Heart left ventricle (tissue), 16 donors: ENCODE measurements at regions not wholly inside any gene's neighbourhood (a gene's known extent, or its start where the extent isn't known, plus 50 kb on each side); places are given as distances from the start of the nearest gene placed in this dataset.

Source experiments
- ATAC-seq, 4 donors: fragments of 200-7000 bp; cut with Tn5 transposase; one replicate each; pipeline ENCODE4 v1.9.1; 2020 to 2022; ENCODE audit warnings: moderate library complexity in 4 of 4, mild to moderate bottlenecking in 3 of 4, moderate number of reproducible peaks in 1 of 4
- DNase-seq, 5 donors: peaks; one replicate each; pipeline ENCODE4 v3.0.0-alpha.2; 2020
- H3K27ac ChIP-seq, 12 donors: fragments of 200-600 bp; sonication (generic) in 4 of 12; one replicate each; pipeline versions ENCODE4 v1.5.0 to v1.8.0; 2016 to 2022; ENCODE audit warnings: mild to moderate bottlenecking in 2 of 12
- H3K27me3 ChIP-seq, 9 donors: fragments of 200-600 bp; sonication (generic) in 2 of 9; one replicate each; pipeline versions ENCODE4 v1.5.1 to v1.8.0; 2016 to 2022; ENCODE audit warnings: mild to moderate bottlenecking in 3 of 9
- H3K36me3 ChIP-seq, 9 donors: fragments of 200-600 bp; sonication (generic) in 2 of 9; one replicate each; pipeline versions ENCODE4 v1.5.0 to v1.8.0; 2018 to 2022; ENCODE audit warnings: mild to moderate bottlenecking in 2 of 9
- H3K4me1 ChIP-seq, 12 donors: fragments of 200-600 bp; sonication (generic) in 4 of 12; one replicate each; pipeline versions ENCODE4 v1.5.0 to v1.8.0; 2016 to 2022; ENCODE audit warnings: mild to moderate bottlenecking in 3 of 12
- H3K4me3 ChIP-seq, 12 donors: fragments of 200-600 bp; sonication (generic) in 4 of 12; one replicate each; pipeline versions ENCODE4 v1.5.0 to v1.8.0; 2017 to 2022; ENCODE audit warnings: mild to moderate bottlenecking in 9 of 12, moderate library complexity in 4 of 12
- H3K9me3 ChIP-seq, 12 donors: fragments of 200-600 bp; sonication (generic) in 4 of 12; one replicate each; pipeline versions ENCODE4 v1.5.0 to v1.8.0; 2016 to 2022; ENCODE audit warnings: mild to moderate bottlenecking in 1 of 12
- CTCF ChIP-seq, 12 donors: fragments of 200-600 bp; sonication (generic) in 4 of 12; IDR thresholded peaks; one replicate each; pipeline versions ENCODE4 v1.5.0 to v1.8.0; 2018 to 2022; ENCODE audit warnings: antibody characterized with exemption in 12 of 12, mild to moderate bottlenecking in 5 of 12
- POLR2A ChIP-seq, 2 donors: fragments of 450-650 bp; IDR thresholded peaks; one replicate each; pipeline ENCODE4 v1.6.1; 2017; ENCODE audit warnings: antibody characterized with exemption in 2 of 2, mild to moderate bottlenecking in 2 of 2, moderate library complexity in 2 of 2
- WGBS, 4 donors: extraction: QIAGEN DNeasy Blood & Tissue Kit in 2 of 4; methylation state at CpG; one replicate each; pipeline versions ENCODE4 v1.1.5 to v1.1.7; 2013 to 2018; 5-methylcytosine and 5-hydroxymethylcytosine counted together
- intact Hi-C, 10 donors: fragments of 100-400 bp; cut with DNase I; formaldehyde crosslinking; loops; one replicate each; pipeline versions ENCODE4 v1.11.1 to v1.14.2; 2022
- donor health status: ischemic (EF 13 %, LVEDD 7.1; RV severe dilation, severe dysfunction).
- donor health status: healthy with polysubstance abuse.
- donor health status: DM: no; HTN: yes; CAD: no.
- donor health status: DM: no; HTN: no; CAD: no.
- donor health status: ischemic (EF 25% LVEDD 6.9; RV normal size, moderate dysfunction).
- donor health status: ischemic (EF 25% LVEDD 5.7; RV mildly dilated, moderate dysfunction).
- donor health status: healthy.
- donor health status: DM: yes; HTN: yes; CAD: no.
- donor health status: ischemic (EF 35%, LVEDD 5.7; RV mildly dilated, moderate dysfunction).
- donor health status: nonischemic (EF 11% LVEDD 7.7; RV severe dilation, severe dysfunction).
- donor health status: DM: yes; HTN: yes; CAD: no.
- donor health status: PGD.
- donor health status: ischemic (EF 29% LVEDD 5.4; RV normal size, mild dysfunction).
- donor health status: nonischemic (EF 23%, LVEDD 6.1; RV moderate dilation, normal function).

DNA sequence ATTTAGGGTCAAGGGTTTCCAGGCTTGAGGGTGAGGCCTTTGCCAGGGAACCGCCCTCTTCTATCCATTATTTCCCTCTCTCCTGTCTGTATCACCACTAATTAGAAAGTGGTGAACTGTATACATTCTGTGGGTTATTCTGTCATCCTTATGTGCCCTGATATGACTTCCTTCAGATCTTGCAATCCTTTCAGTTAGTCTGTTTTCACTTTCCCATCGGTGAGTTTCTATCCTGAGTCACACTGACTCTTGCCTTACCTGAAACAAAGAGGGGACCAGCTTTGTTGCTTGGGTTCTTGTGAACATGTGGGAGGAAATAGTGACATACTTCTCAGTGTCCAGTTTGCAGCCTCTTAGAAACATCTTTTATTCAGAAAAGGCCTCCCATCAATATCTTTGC is 205.4 kb upstream of the GHR start:
- WGBS, 4 donors, result 88 to 93% (median 90%) methylated on average over 2 of the region's 2 CpGs
- H3K9me3 ChIP-seq, result no peaks in the 10 kb centered on the region
- no peak overlapping the region for H3K4me3 ChIP-seq
- H3K27me3 ChIP-seq, result no peaks in the 10 kb centered on the region
- intact Hi-C loops, result no loop called here
- no peak overlapping the region for H3K27ac ChIP-seq
- no peaks in the 10 kb centered on the region for H3K36me3 ChIP-seq
- no peaks in the 10 kb centered on the region for H3K4me1 ChIP-seq
- DNase-seq (no peak), ATAC-seq (no peak)
- TF ChIP-seq CTCF (IDR thresholded peaks at IDR 0.05), result no peak

DNA sequence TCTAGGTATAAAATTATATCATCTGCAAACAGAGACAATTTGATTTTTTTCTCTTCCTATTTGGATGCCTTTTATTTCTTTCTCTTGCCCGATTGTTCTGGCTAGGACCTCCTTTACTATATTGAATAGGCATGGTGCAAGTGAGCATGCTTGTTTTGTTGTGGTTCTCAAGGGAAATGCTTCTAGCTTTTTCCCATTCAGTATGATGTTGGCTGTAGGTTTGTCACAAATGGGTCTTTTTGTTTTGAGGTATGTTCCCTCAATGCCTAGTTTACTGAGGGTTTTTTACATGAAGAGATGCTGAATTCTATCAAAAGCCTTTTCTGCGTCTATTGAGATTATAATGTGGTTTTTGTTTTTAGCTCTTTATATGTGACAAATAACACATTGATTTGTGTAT is 198.2 kb upstream of the GHR start:
- no peaks in the 10 kb centered on the region for H3K9me3 ChIP-seq
- intact Hi-C loops, result no loop called here
- TF ChIP-seq POLR2A (IDR thresholded peaks at IDR 0.05) (no peak), CTCF (IDR thresholded peaks at IDR 0.05) (no peak)
- H3K36me3 ChIP-seq, result no peaks in the 10 kb centered on the region
- WGBS, 4 donors, result 71 to 78% (median 75%) methylated on average over 2 of the region's 2 CpGs
- no peak overlapping the region for H3K27ac ChIP-seq
- no peak for ATAC-seq
- no peaks in the 10 kb centered on the region for H3K4me1 ChIP-seq
- H3K4me3 ChIP-seq, result no peak overlapping the region
- no peaks in the 10 kb centered on the region for H3K27me3 ChIP-seq
- no peak for DNase-seq

DNA sequence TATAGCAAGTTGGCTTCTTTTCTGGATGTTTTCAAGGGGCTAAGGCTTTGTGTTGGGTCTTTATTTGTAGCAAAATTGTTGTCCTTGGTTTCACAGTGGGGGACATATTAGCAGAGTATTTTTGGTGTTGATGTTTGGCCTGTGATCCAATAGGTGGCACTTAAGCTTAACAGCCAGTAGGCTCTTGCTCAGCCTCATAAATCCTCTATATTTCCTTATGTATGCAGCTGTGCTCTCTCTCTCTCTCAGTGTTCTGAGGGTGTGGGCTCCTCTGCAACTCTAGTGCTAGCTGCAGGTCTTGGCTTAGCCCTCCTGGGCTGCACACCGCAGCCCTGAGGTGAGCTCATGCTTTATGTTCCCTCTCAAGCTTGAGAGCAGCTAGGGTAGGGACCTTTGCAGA is 195.0 kb upstream of the GHR start:
- Histone ChIP-seq H3K27me3 (peaks cover 0 to 2% (median 0%) of the 10 kb centered on the region in 9 donors), H3K36me3 (no peaks in the 10 kb centered on the region), H3K4me1 (no peaks in the 10 kb centered on the region), H3K27ac (no peak overlapping the region), H3K9me3 (no peaks in the 10 kb centered on the region), H3K4me3 (no peak overlapping the region)
- TF ChIP-seq POLR2A (IDR thresholded peaks at IDR 0.05) (no peak), CTCF (IDR thresholded peaks at IDR 0.05) (no peak)
- no peak for DNase-seq
- no peak for ATAC-seq
- WGBS, 4 donors, result 63 to 91% (median 83%) methylated on average over 1 of the region's 1 CpG
- intact Hi-C loops, result no loop called here

DNA sequence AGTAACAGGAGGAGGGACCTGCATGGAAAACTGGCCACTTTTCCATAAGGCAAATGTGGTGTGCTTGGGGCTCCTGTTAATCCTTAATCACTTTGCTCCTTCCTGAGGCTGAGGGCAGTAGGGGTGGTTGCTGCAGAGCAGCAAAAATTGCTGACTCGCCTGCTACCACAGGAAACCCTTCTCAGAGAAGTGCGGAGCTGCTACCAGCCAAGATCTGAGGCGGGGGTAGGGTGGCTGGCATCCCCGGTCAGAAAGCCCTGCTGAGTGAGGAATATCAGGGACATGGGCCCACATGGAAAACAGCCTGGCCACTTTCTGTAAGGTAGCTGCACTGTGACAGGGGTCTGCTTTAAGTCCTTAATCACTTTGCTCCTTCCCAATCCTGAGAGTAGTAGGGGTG is 192.4 kb upstream of the GHR start:
- no peaks in the 10 kb centered on the region for H3K9me3 ChIP-seq
- DNase-seq, result no peak
- H3K27me3 ChIP-seq, result peaks cover 0 to 2% (median 0%) of the 10 kb centered on the region in 9 donors
- H3K4me3 ChIP-seq, result no peak overlapping the region
- no peak overlapping the region for H3K27ac ChIP-seq
- H3K4me1 ChIP-seq, result no peaks in the 10 kb centered on the region
- WGBS, 4 donors, result 57 to 67% (median 65%) methylated on average over 1 to 4 of the region's 4 CpGs
- no peak for ATAC-seq
- no peaks in the 10 kb centered on the region for H3K36me3 ChIP-seq
- intact Hi-C loops, result no loop called here
- TF ChIP-seq CTCF (IDR thresholded peaks at IDR 0.05) (no peak), POLR2A (IDR thresholded peaks at IDR 0.05) (no peak)
